ENCODE measurements at regions not wholly inside any gene's neighbourhood (a gene's known extent, or its start where the extent isn't known, plus 50 kb on each side); places are given as distances from the start of the nearest gene placed in this dataset.

GRCh38 chr14:33871394-33871793, 79.5 kb downstream of the EGLN3 start:
- Histone ChIP-seq H3K79me2 (ENCODE audit: control insufficient read depth, insufficient read depth, low read length) (no peaks in the 10 kb centered on the region), H3K9me3 (replicated peaks; ENCODE audit: control insufficient read depth, insufficient read depth, low read length) (no peaks in the 10 kb centered on the region), H2AFZ (ENCODE audit: low read depth, low read length) (no peak overlapping the region), H3K4me2 (ENCODE audit: insufficient read depth, low read length) (no peak overlapping the region), H3K36me3 (ENCODE audit: control insufficient read depth in 2 of 2, extremely low read depth in 1 of 2, insufficient read depth in 2 of 2, low read length in 2 of 2) (no peaks in the 10 kb centered on the region), H3K4me3 (replicated peaks in 1 of 3; ENCODE audit: insufficient read depth in 1 of 3, low read depth in 1 of 3, low read length in 3 of 3) (no peak overlapping the region), H3K27me3 (ENCODE audit: control insufficient read depth in 2 of 2, insufficient read depth in 2 of 2, low read length in 2 of 2) (no peaks in the 10 kb centered on the region), H3K27ac (ENCODE audit: insufficient read depth, low read depth, low read length) (no peak overlapping the region), H4K20me1 (replicated peaks; ENCODE audit: control insufficient read depth, extremely low read depth, insufficient read depth, low read length) (no peaks in the 10 kb centered on the region), H3K4me1 (ENCODE audit: control insufficient read depth, extremely low read depth, insufficient read depth, low read length) (no peaks in the 10 kb centered on the region), H3K9me1 (replicated peaks; ENCODE audit: control insufficient read depth, extremely low read depth, insufficient read depth, low read length) (peaks cover 2% of the 10 kb centered on the region), H3K9ac (replicated peaks; ENCODE audit: extremely low read depth, insufficient read depth, low read length) (no peak overlapping the region)
- POLR2A ChIA-PET, result no interaction called here
- no peak for TF ChIP-seq POLR2A (IDR thresholded peaks at IDR 0.05; ENCODE audit: low read depth, low read length)
- TF ChIP-seq GATA2 (IDR thresholded peaks at IDR 0.05; ENCODE audit: insufficient read depth, insufficient read length, low read depth, low read length), result no peak
- TF ChIP-seq, protein P1, sequence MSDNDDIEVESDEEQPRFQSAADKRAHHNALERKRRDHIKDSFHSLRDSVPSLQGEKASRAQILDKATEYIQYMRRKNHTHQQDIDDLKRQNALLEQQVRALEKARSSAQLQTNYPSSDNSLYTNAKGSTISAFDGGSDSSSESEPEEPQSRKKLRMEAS (IDR thresholded peaks at IDR 0.05; ENCODE audit: insufficient read depth, insufficient read length), result no peak
- TF ChIP-seq CTCF (IDR thresholded peaks at IDR 0.05; ENCODE audit: extremely low read depth in 1 of 2, insufficient read depth in 1 of 2, low read depth in 1 of 2, low read length in 2 of 2), result no peak
- TF ChIP-seq MYC (IDR thresholded peaks at IDR 0.05; ENCODE audit: low read depth, low read length), result no peak
- TF ChIP-seq FOS (IDR thresholded peaks at IDR 0.05; ENCODE audit: borderline replicate concordance, insufficient read depth, low read length), result no peak
- no peak for TF ChIP-seq JUN (IDR thresholded peaks at IDR 0.05; ENCODE audit: borderline replicate concordance, insufficient read depth, insufficient read length, low read depth)
- no peak for TF ChIP-seq EZH2 (IDR thresholded peaks at IDR 0.05; ENCODE audit: borderline replicate concordance, low read depth, low read length, severe bottlenecking)
- TF ChIP-seq POLR2AphosphoS5 (IDR thresholded peaks at IDR 0.05; ENCODE audit: insufficient read depth, low read depth, low read length), result no peak
- dilution Hi-C loops (cut with MboI; ENCODE audit: extremely low pct_ligation_motif_present, low sequenced_read_pairs) (no loop called here), intact Hi-C loops (cut with micrococcal nuclease) (no loop called here)
- BruUV-seq (replicated peaks), result no TSS peak
- CTCF ChIA-PET, result interaction anchor here (2.4 kb wide), 1 partner anchor 22 kb away, joined by 6 read pairs; no protein-coding TSS in a partner anchor
- no peak for FAIRE-seq
- no peak for DNase-seq (ENCODE audit: low read depth, low spot score)
